ENCODE measurements at regions not wholly inside any gene's neighbourhood (a gene's known extent, or its start where the extent isn't known, plus 50 kb on each side); places are given as distances from the start of the nearest gene placed in this dataset.

DNA sequence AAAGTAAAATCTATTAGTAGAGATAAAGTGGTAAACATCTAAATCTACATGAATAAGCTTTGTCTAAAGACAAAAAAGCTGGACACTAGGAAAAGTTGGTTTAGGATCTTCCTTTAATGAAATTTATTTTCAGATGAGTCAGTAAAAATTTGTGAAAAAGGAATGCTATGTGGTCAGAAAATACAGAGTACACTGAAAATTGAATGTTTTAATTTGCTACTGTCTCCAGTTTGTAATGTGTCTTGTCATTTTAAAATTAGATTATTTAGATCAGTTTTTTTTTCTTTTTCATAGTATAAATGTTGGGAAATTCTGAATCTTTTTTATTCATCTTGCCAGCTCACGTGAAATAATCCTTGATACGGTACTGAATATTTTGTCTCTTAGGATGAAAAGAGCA is 56.9 kb downstream of the SLITRK6 start:
- TF ChIP-seq ZFX (IDR thresholded peaks at IDR 0.05) = no peak
- TF ChIP-seq CTCF (conservative IDR thresholded peaks at IDR 0.05) = no peak
- no peak overlapping the region for H3K27ac ChIP-seq

GRCh38 chr13:85741017-85741416 is 58.2 kb downstream of the SLITRK6 start:
- no peak for TF ChIP-seq ZFX (IDR thresholded peaks at IDR 0.05)
- TF ChIP-seq CTCF (conservative IDR thresholded peaks at IDR 0.05) = no peak
- H3K27ac ChIP-seq = no peak overlapping the region

DNA sequence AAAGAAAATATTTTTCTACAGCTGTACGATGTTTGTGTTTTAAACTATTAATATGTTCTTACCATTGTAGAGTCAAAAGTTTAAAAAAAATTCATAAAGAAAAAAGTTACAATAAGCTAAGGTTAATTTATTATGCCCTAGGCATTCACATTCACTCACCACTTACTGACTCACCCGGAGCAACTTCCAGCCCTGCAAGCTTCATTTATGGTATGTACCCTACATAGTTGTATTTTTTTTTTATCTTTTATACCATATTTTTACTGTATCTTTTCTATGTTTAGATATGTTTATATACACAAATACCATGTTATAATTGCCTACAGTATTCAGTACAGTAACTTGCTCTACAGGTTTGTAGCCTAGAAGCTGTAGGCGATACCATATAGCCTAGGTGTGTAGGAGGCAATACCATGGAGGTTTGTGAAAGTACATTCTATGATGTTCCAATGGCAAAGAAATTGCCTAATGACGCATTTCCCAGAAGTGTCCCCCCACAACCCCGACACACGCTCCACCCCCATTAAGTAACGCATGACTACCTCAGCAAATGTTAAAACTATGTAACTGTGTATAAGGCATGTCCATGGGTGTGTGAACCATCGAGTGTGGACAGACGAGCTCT is 60.4 kb downstream of the SLITRK6 start:
- TF ChIP-seq CTCF (conservative IDR thresholded peaks at IDR 0.05) = no peak
- no peak for TF ChIP-seq ZFX (IDR thresholded peaks at IDR 0.05)
- H3K27ac ChIP-seq = no peak overlapping the region

DNA sequence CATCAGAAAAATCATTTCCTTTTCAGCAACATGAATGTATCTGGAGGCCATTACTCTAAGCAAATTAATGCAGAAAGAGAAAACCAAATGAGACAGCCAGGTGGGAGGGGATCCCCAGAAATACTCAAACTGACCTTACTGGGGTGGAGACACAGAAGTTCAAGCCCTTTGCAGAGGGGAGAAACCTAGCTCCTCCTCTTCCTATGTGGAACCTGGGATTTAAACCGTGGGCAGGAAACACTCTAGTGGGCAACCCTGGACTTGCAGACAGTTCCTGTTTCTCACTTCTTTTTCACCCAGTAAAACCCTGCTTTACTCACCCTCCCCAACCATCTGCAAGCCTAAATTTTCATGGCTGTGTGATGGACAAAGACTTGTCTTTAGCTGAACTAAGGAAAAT is 61.3 kb downstream of the SLITRK6 start:
- no peak for TF ChIP-seq ZFX (IDR thresholded peaks at IDR 0.05)
- TF ChIP-seq CTCF (conservative IDR thresholded peaks at IDR 0.05) = peak; percentile 15; the same call in 1 of the 2 replicates
- no peak overlapping the region for H3K27ac ChIP-seq

GRCh38 chr13:85729296-85729695 is 69.9 kb downstream of the SLITRK6 start:
- TF ChIP-seq ZFX (IDR thresholded peaks at IDR 0.05) = no peak
- no peak for TF ChIP-seq CTCF (conservative IDR thresholded peaks at IDR 0.05)
- no peak overlapping the region for H3K27ac ChIP-seq

- no peak for TF ChIP-seq ZFX (IDR thresholded peaks at IDR 0.05)
- TF ChIP-seq CTCF (conservative IDR thresholded peaks at IDR 0.05) = no peak
- no peak overlapping the region for H3K27ac ChIP-seq
Observed at GRCh38 chr13:85728811-85729210, 70.4 kb downstream of the SLITRK6 start.

DNA sequence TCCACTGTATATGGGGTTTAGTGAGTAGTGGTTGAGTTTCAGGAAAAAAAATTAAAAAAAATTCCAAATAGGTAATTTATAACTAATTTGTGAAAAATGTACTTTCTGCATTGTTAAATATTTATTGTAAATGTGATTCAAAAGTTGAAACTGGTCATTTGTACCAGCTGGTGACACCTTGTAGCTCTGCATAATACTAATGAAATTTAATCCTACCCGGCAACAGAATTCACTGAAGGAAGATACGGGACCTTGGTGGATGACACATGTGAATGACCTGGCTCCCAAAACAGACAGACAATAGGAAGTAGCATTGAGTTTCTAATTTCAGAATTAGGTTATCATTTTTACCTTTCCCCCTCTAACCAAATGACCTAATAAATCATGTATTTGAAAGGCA is 73.8 kb downstream of the SLITRK6 start:
- no peak for TF ChIP-seq ZFX (IDR thresholded peaks at IDR 0.05)
- no peak for TF ChIP-seq CTCF (conservative IDR thresholded peaks at IDR 0.05)
- H3K27ac ChIP-seq = no peak overlapping the region
